ENCODE measurements at regions not wholly inside any gene's neighbourhood (a gene's known extent, or its start where the extent isn't known, plus 50 kb on each side); places are given as distances from the start of the nearest gene placed in this dataset.

GRCh38 chr13:50071379-50071778 lies 56.1 kb downstream of the KCNRG start:
- no peak for DNase-seq

- DNase-seq, result no peak
Measured at GRCh38 chr13:50072676-50073075, 57.4 kb downstream of the KCNRG start.

GRCh38 chr13:50073340-50073739 lies 58.1 kb downstream of the KCNRG start:
- DNase-seq, result no peak

GRCh38 chr13:50074843-50075242 lies 59.6 kb downstream of the KCNRG start:
- DNase-seq, result no peak

GRCh38 chr13:50075619-50076097 lies 60.4 kb downstream of the KCNRG start:
- DNase-seq, result no peak

- no peak for DNase-seq
Measured at GRCh38 chr13:50077431-50077830, 62.2 kb downstream of the KCNRG start.

GRCh38 chr13:50078231-50078894 lies 63.1 kb downstream of the KCNRG start:
- DNase-seq, result no peak

- no peak for DNase-seq
Measured at GRCh38 chr13:50078895-50079654, 63.8 kb downstream of the KCNRG start.

GRCh38 chr13:50079655-50080202 lies 64.5 kb downstream of the KCNRG start:
- DNase-seq, result no peak

- peak; percentile 67 to 72 for DNase-seq
Measured at GRCh38 chr13:50080203-50080910, 65.1 kb downstream of the KCNRG start.

- DNase-seq, result peak; percentile 46 to 69
Measured at GRCh38 chr13:50080911-50081678, 65.9 kb downstream of the KCNRG start.

GRCh38 chr13:50081679-50082425 lies 66.6 kb downstream of the KCNRG start:
- peak; percentile 97 to 98 for DNase-seq

- DNase-seq, result peak; percentile 88 to 92
Measured at GRCh38 chr13:50082426-50083281, 67.4 kb downstream of the KCNRG start.

- peak; percentile 65 to 76 for DNase-seq
Measured at GRCh38 chr13:50085063-50085462, 69.8 kb downstream of the KCNRG start.

GRCh38 chr13:50089633-50090032 lies 74.4 kb downstream of the KCNRG start:
- no peak for DNase-seq

- no peak for DNase-seq
Measured at GRCh38 chr13:50090211-50090610, 75.0 kb downstream of the KCNRG start.

GRCh38 chr13:50094615-50095293 lies 79.5 kb downstream of the KCNRG start:
- DNase-seq, result no peak

GRCh38 chr13:50098693-50099092 lies 83.4 kb downstream of the KCNRG start:
- DNase-seq, result no peak

GRCh38 chr13:50099473-50099872 lies 84.2 kb downstream of the KCNRG start:
- DNase-seq, result no peak

- no peak for DNase-seq
Measured at GRCh38 chr13:50101590-50101989, 86.3 kb downstream of the KCNRG start.
